ENCODE measurements at regions not wholly inside any gene's neighbourhood (a gene's known extent, or its start where the extent isn't known, plus 50 kb on each side); places are given as distances from the start of the nearest gene placed in this dataset.

- TF ChIP-seq CTCF (IDR thresholded peaks at IDR 0.05): no peak
- 85 to 86% methylated on average over 7 of the region's 7 CpGs for WGBS, 2 donors
- Histone ChIP-seq H3K27ac (no peak overlapping the region), H3K36me3 (no peaks in the 10 kb centered on the region), H3K27me3 (no peaks in the 10 kb centered on the region), H3K4me1 (no peaks in the 10 kb centered on the region), H3K9me3 (no peaks in the 10 kb centered on the region), H3K4me3 (no peak overlapping the region)
- ATAC-seq (no peak), DNase-seq (no peak)
- intact Hi-C loops (cut with DNase I): no loop called here
Observed at GRCh38 chr13:21871382-21871781, 200.5 kb downstream of the FGF9 start.

GRCh38 chr13:21871919-21872318, 201.0 kb downstream of the FGF9 start:
- H3K9me3 ChIP-seq: no peaks in the 10 kb centered on the region
- H3K4me1 ChIP-seq: no peaks in the 10 kb centered on the region
- no peak overlapping the region for H3K27ac ChIP-seq
- TF ChIP-seq CTCF (IDR thresholded peaks at IDR 0.05): no peak
- no peak overlapping the region for H3K4me3 ChIP-seq
- no peaks in the 10 kb centered on the region for H3K27me3 ChIP-seq
- intact Hi-C loops (cut with DNase I): no loop called here
- ATAC-seq (peak in 1 of 8 donors; percentile 33), DNase-seq (no peak)
- no peaks in the 10 kb centered on the region for H3K36me3 ChIP-seq
- 77 to 78% methylated on average over 5 of the region's 5 CpGs for WGBS, 2 donors

GRCh38 chr13:21872795-21873194, 201.9 kb downstream of the FGF9 start:
- 66 to 71% methylated on average over 5 of the region's 5 CpGs for WGBS, 2 donors
- Histone ChIP-seq H3K4me1 (no peaks in the 10 kb centered on the region), H3K36me3 (no peaks in the 10 kb centered on the region), H3K27me3 (no peaks in the 10 kb centered on the region), H3K9me3 (no peaks in the 10 kb centered on the region), H3K4me3 (no peak overlapping the region), H3K27ac (no peak overlapping the region)
- intact Hi-C loops (cut with DNase I): no loop called here
- TF ChIP-seq CTCF (IDR thresholded peaks at IDR 0.05): no peak
- no peak for ATAC-seq
- no peak for DNase-seq

- H3K4me1 ChIP-seq: no peaks in the 10 kb centered on the region
- ATAC-seq (no peak), DNase-seq (no peak)
- H3K27me3 ChIP-seq: peaks cover 0 to 7% (median 0%) of the 10 kb centered on the region in 7 donors
- intact Hi-C loops (cut with DNase I): no loop called here
- H3K9me3 ChIP-seq: no peaks in the 10 kb centered on the region
- H3K36me3 ChIP-seq: no peaks in the 10 kb centered on the region
- no peak overlapping the region for H3K27ac ChIP-seq
- no peak for TF ChIP-seq CTCF (IDR thresholded peaks at IDR 0.05)
- 66 to 67% methylated on average over 9 of the region's 9 CpGs for WGBS, 2 donors
- H3K4me3 ChIP-seq: no peak overlapping the region
Observed at GRCh38 chr13:21875116-21875515, 204.2 kb downstream of the FGF9 start.
